Panc1 (cell line): ENCODE measurements at regions not wholly inside any gene's neighbourhood (a gene's known extent, or its start where the extent isn't known, plus 50 kb on each side); places are given as distances from the start of the nearest gene placed in this dataset.
"Not testable (repeated sequence)": the region's sequence is repeated elsewhere in the genome, so short reads cannot be mapped to it uniquely, and the experiment has no call there.

Source experiments
- POLR2AphosphoS5 ChIP-seq: IDR thresholded peaks from 2 replicates; pipeline ENCODE4 v1.6.1; 2012; ENCODE audit warnings: mild to moderate bottlenecking, low read depth, low read length, moderate library complexity
- TCF7L2 ChIP-seq: IDR thresholded peaks from 2 replicates; pipeline ENCODE4 v1.6.1; 2011; ENCODE audit warnings: mild to moderate bottlenecking, low read depth, low read length, inconsistent platforms
- TF ChIP-seq, protein P1 (sequence below): fragments of 450-650 bp; IDR thresholded peaks from 2 replicates; pipeline ENCODE4 v1.5.1; 2017; ENCODE audit warnings: mild to moderate bottlenecking
- TF ChIP-seq, protein P2 (sequence below), 2 experiments: IDR thresholded peaks; 2 replicates each; pipeline ENCODE4 v1.6.1; 2011 to 2012; ENCODE audit warnings: low read depth in 2 of 2, control low read depth in 1 of 2, low read length in 1 of 2, mild to moderate bottlenecking in 1 of 2, moderate library complexity in 1 of 2; ENCODE audit not compliant: insufficient read depth in 1 of 2

DNA sequence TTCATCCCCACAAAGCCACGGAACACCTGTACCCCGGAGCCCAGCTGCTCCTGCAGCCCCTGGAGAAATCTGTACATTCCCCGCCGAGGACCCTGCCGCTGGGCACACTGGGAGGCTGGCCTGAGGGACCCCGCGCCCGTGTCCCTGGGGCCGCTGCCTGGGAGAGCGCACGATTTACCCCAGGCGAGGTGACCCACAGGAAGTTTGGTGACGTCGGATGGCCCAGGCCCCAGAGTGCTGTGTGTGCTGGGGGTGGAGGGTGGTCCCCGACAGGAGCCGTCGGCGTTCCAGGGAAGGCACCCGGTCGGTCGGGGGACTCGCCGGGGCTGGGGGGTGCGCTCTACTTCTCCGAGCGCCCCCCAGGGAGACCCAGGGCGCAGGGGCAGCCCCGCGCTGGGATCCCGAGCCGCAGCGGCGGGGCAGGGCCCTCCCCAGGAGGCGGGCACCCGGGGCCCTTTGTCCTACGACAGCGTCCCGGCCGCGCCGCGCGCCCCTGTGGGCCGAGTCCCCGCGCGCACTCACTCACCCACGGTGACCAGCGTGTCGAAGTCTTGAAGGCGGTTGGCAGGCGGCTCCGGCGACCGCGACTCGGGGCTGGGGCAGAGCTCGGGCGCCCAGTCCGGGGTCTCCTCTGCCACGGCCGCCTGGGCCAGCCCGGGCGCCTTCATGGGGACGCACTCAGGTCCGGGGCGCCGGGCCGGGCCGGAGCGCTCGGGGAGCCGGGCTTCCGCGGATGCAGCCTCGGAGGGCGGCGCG is 206.4 kb upstream of the PRKX start:
- TF ChIP-seq, protein P1, sequence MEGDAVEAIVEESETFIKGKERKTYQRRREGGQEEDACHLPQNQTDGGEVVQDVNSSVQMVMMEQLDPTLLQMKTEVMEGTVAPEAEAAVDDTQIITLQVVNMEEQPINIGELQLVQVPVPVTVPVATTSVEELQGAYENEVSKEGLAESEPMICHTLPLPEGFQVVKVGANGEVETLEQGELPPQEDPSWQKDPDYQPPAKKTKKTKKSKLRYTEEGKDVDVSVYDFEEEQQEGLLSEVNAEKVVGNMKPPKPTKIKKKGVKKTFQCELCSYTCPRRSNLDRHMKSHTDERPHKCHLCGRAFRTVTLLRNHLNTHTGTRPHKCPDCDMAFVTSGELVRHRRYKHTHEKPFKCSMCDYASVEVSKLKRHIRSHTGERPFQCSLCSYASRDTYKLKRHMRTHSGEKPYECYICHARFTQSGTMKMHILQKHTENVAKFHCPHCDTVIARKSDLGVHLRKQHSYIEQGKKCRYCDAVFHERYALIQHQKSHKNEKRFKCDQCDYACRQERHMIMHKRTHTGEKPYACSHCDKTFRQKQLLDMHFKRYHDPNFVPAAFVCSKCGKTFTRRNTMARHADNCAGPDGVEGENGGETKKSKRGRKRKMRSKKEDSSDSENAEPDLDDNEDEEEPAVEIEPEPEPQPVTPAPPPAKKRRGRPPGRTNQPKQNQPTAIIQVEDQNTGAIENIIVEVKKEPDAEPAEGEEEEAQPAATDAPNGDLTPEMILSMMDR = not testable (repeated sequence)
- not testable (repeated sequence) for TF ChIP-seq POLR2AphosphoS5, TCF7L2
- TF ChIP-seq, protein P2, sequence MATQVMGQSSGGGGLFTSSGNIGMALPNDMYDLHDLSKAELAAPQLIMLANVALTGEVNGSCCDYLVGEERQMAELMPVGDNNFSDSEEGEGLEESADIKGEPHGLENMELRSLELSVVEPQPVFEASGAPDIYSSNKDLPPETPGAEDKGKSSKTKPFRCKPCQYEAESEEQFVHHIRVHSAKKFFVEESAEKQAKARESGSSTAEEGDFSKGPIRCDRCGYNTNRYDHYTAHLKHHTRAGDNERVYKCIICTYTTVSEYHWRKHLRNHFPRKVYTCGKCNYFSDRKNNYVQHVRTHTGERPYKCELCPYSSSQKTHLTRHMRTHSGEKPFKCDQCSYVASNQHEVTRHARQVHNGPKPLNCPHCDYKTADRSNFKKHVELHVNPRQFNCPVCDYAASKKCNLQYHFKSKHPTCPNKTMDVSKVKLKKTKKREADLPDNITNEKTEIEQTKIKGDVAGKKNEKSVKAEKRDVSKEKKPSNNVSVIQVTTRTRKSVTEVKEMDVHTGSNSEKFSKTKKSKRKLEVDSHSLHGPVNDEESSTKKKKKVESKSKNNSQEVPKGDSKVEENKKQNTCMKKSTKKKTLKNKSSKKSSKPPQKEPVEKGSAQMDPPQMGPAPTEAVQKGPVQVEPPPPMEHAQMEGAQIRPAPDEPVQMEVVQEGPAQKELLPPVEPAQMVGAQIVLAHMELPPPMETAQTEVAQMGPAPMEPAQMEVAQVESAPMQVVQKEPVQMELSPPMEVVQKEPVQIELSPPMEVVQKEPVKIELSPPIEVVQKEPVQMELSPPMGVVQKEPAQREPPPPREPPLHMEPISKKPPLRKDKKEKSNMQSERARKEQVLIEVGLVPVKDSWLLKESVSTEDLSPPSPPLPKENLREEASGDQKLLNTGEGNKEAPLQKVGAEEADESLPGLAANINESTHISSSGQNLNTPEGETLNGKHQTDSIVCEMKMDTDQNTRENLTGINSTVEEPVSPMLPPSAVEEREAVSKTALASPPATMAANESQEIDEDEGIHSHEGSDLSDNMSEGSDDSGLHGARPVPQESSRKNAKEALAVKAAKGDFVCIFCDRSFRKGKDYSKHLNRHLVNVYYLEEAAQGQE (IDR thresholded peaks at IDR 0.05; ENCODE audit: insufficient read depth in 1 of 2, low read depth in 2 of 2, low read length in 1 of 2) = not testable (repeated sequence)
